Activated CD8-positive, alpha-beta memory T cell treated with anti-CD3 and anti-CD28 coated beads for 36 hours (primary cell): ENCODE measurements at regions not wholly inside any gene's neighbourhood (a gene's known extent, or its start where the extent isn't known, plus 50 kb on each side); places are given as distances from the start of the nearest gene placed in this dataset.

Source experiments
- CTCF ChIA-PET: fragments of 350-600 bp; sonication (Branson Sonifier 250); formaldehyde crosslinking; loops from one replicate; lab custom pipeline; 2021; ENCODE audit warnings: antibody characterized with exemption; lab: Charles Lee
- POLR2A ChIA-PET: fragments of 350-600 bp; sonication (Branson Sonifier 250); formaldehyde crosslinking; loops from one replicate; lab custom pipeline; 2021; ENCODE audit warnings: antibody characterized with exemption; lab: Charles Lee

DNA sequence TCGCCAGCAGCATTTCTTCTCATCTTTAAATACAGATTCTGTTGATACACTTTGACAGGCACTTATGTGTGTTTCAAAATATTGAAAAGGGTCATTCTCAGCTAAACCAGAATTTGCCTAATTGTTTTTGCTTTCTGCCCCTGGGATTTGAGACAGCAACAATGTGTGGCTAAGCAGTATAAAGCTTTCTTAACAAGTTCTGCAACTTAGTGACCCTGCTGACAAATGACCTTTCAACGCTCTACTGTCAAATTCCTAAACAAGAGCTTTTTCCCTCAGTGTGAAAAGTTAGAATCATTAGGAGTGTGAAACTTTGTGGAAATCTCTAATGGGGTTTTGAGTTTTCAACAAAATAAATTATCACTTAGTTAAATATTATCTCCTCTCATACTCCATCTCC, 414.6 kb downstream of the RFPL4B start:
- ChIA-PET POLR2A (no interaction called here), CTCF (no interaction called here)

DNA sequence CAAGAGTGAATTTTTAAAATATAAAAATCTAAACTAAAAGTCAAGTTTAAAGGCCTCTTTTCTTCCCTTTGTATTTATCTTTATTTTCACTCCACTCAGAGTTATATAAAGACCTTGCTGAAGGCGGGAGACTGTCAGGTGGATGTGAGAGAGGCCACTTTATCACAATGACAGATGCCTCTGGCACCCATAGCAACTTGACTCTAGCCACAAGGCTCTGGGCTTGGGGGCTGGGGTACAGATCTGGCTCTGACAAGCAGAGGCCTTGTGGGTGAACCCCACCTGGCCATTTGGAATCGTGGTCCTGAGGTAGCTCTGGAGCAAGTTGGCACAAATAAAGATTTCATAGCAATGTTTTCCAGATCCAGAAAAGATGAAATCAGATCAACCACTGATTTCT, 417.2 kb downstream of the RFPL4B start:
- CTCF ChIA-PET, result no interaction called here

DNA sequence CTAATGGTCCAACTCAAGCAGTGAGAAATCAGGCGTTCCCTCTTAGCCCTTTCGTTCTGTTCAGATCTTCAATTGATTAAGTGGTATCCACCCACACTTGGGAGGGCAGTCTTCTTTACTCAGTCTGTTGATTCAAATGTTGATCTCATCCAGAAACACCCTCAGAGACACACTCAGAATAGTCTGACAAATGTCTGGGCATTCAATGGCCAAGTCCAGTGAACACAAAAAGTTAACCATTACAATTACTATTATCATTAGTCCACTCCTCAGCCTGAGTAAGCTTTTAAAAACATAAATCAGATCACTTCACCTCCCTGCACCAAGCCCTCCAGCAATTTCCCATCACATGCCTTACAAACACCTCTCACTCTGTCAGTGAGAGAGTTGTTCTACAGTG, 423.2 kb downstream of the RFPL4B start:
- ChIA-PET CTCF (no interaction called here), POLR2A (no interaction called here)

More for the DNA sequence above, 417.2 kb downstream of the RFPL4B start:
- POLR2A ChIA-PET, result no interaction called here

DNA sequence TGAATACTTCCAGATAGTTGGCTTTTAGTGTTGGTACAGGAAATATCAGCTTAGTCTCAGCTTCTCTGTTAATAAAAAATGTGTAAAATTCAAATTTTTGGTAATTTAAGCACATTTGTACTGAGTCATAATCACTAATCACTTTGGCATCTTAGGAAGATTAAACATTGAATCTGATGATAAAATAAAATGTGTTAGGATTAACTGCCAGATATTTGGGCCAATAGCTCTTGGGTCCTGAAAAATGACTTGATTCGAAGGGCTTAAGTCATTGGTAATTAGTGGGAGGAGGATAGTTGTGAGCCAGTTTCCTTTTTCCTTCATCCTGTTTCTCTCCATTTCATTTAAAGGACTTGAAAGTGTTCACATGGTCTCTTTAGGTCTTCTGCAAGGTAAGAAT, 426.1 kb downstream of the RFPL4B start:
- POLR2A ChIA-PET, result no interaction called here
- CTCF ChIA-PET, result no interaction called here

DNA sequence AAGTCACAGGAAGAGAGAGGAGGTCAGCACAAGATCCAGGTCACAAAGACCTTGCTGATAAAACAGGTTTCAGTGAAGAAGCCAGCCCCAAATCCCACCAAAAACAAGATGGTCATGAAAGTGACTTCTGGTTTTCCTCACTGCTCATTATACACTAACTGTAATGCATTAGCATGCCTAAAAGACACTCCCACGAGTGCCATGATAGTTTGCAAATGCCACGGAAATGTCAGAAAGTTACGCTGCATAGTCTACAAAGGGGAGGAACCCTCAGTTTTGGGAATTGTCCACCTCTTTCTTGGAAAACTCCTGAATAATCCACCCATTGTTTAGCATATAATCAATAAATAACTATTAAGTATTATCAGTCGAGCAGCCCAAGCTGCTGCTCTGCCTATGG, 427.2 kb downstream of the RFPL4B start:
- ChIA-PET CTCF (no interaction called here), POLR2A (no interaction called here)

DNA sequence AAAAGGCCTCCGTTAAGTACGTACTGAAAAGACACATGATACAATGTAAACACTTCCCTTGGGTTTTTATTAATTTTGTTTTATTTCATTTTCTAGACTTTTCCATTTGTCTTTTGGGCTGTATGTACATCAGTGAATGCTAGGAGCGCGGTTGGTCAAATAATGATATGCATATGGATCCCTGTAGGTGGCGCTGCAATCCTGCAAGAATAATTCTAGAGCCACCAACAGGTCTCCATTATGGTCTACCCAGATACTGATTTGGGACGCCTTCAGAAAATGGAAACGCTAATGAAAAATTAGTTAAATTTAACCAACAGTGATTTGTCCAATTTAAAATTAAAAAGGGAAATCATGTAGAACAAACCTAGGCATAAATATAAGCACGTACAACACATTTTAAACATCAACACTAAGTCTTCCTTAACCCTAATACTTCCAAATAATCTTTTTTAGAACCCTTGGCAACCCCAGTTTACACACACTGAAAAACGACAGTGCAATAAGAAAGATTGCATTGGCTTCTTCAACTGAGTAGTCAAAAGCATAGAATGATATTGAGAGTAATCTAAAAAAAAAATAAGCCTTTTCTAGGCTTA, 433.5 kb downstream of the RFPL4B start:
- CTCF ChIA-PET, result no interaction called here

DNA sequence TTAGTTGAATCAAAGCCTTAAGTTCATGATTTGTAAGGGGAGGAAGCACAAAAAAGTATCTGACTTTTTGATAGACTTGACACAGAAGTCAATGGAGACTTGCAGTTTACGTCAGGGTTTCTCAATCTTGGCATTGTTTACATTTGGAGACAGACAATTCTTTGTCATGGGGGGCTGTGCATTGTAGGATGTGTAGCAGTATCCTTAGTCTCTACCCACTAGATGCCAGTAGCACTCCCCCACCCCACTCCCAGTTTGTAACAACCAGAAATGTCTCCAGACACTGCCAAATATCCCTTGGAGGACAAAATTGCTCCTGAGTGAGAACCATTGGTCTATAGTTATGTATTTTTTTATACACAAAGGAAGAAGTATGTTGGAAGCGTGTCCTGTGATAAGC, 434.1 kb downstream of the RFPL4B start:
- POLR2A ChIA-PET, result no interaction called here
- CTCF ChIA-PET, result no interaction called here

More for the DNA sequence above, 433.5 kb downstream of the RFPL4B start:
- POLR2A ChIA-PET, result no interaction called here

DNA sequence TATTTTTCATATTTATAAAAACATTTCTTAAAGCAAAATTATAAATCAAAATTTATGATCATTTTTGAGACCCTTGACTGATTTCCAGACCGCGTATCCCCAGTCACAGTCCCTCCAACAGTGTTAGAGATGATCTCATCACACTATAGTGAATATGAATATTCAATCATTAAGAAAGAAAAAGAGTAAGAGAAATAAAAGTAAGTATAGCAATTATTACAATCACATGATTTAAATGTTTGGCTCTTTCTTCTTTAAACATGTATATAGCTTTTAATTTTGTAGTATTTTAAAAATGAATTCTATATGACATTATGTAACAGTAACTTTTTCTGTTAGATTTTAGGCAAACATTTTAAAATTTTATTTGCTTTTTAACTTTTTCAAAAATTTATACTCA, 438.3 kb downstream of the RFPL4B start:
- ChIA-PET CTCF (no interaction called here), POLR2A (no interaction called here)

DNA sequence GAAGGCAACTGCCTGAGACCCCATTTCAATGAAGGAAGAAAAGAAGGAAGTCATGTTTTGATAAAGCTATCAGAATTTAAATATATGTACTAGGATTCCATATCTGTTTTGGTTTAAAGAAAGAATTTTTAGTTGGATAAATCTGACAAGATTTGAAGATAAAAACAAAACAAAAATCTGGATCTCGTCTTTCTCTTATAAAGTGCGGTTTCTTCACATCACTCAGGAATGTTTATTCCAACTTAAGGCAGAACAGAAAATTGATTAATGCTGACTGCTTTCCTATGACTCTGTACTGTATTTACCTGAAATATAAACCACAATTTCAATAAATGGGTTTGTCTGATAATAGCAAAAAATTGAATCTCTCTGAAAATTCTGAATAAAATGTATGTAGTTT, 439.7 kb downstream of the RFPL4B start:
- POLR2A ChIA-PET, result no interaction called here
- CTCF ChIA-PET, result no interaction called here

DNA sequence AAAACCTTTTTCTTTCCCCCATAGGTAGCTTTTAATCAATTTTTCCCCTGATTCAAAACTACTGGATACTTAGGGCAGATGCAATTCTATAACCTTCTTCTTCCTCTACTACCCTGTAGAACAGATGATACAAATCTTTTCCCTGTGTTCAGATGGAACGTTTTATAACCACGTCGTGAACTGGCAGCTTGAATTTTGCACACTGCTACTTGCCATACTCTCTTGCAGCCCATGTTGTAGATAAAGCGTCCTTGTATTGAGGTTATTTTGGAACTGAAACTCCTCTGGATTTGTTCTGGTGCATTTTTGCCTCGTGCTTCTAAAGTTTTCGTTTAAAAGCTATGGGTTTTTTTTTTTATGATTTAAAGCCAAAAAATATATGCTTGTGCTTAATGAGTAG, 440.2 kb downstream of the RFPL4B start:
- CTCF ChIA-PET, result no interaction called here
- POLR2A ChIA-PET, result no interaction called here

DNA sequence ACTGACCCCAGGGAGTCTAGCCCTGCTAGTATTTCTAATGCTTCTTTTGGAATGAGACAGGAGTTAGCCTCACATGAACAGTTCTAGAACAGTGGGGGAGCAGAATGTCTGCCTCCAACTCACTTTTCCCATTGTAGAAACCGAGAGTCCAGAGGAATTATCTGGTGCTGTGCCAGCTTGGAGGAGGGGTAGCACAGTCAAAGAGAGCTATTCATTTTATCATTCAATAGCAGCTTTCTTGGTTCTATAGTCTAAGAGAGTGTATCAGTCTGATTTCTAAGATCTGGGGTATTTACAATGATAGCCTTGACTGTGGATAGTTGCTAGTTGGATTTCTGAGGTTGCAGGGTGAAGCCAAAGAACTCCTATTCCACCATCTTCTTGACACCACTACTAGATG, 448.2 kb downstream of the RFPL4B start:
- POLR2A ChIA-PET, result no interaction called here
- CTCF ChIA-PET, result no interaction called here

DNA sequence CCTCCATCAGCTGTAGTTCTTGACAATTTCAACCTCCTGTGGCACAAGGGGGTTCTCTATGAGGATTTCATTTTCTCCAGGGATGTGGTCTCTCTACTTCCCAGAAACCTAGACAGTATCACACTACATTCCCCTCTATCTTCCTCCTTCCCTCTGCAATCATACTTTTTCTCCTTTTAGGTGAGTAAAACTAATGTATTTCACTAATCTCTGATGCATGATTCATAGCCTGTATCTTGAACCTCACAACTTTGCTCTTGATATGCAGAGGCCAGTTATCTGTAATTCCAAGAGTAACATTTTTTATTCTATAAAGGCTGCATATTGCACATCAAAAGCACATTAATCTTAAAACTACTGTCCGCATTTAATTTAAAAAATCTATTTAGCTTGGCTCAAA, 449.6 kb downstream of the RFPL4B start:
- POLR2A ChIA-PET, result no interaction called here
- CTCF ChIA-PET, result no interaction called here

DNA sequence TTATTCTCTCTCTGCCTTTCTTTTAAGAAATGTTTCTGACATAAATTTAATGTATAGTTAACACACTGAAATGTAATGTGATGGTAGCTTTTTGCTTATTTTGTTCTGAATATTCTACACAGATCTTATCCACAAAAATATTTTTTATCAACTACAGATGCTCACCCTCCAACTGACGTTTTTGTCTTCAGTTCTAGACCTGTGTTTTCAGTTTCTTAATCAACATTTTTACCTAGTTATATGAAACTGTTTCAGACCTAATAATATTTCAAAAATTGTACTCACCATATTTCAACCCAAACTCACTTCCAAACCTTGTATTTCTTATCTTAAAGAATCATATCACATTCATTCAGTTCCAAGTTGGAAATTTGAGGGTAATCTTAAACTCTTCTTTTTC, 452.8 kb downstream of the RFPL4B start:
- POLR2A ChIA-PET, result no interaction called here
- CTCF ChIA-PET, result no interaction called here

DNA sequence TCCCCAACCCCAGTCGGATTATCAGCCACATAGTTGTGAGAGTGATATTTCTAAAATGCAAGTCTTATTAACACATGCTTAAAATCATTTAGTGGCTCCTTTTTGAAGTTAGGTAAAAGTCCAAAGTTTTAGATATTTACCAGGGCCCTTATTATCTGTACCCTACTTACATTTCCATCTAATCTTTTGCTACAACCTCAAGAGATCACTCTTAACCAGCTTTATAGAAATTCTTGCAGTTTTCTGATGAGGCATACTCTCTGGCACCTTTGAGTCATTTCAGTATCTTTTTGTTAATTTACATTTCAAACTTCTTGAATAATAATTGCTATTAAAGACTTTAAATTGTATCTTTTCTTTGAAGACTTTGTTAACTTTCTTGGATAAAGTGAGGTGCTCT, 453.3 kb downstream of the RFPL4B start:
- ChIA-PET CTCF (no interaction called here), POLR2A (no interaction called here)

DNA sequence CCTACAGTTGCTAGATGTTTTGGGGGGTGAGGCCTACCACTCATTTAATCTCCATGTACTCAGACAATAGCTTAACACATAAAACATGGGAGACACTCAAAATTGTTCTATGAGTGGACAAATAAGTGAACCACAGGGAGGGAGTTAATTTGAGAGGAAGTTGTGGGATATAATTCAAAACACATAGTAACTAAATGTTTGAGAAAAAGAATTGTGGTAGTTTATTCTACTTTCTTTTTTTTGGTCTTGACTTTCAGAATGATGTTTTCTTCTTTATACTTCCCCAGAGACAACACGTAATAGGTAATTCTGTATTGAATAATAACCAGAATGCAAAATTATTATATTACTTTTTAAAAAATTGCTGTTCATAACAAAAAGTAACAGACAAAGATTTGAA, 453.8 kb downstream of the RFPL4B start:
- ChIA-PET CTCF (no interaction called here), POLR2A (no interaction called here)

DNA sequence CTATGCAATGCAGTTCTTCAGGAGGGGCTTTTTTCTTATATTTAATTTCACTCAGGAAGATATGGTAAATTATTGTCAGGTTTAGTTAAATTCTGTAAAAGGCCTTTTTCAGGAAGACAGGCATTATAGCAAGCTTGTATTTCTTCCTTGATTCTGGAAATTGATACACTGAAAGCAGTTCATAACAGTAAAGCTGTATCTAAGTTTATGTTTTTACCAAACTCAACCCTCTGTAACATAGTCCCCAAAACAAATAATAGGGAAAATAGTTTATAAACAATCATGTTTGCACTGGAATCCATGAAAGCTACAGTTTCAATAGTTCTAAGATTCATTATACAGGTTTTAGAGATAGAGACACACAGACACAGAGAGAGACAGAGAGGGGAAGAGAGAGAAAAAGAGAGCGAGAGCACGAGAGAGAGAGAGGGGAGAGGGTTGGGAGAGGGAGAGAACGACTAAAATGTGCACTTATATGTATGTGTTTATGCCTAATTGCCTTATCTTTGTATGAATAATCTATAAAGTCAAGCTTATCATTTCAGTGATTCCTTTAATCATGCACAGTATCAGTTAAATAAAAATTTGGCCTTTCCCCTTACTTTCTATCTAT, 454.4 kb downstream of the RFPL4B start:
- CTCF ChIA-PET, result no interaction called here
- POLR2A ChIA-PET, result no interaction called here

DNA sequence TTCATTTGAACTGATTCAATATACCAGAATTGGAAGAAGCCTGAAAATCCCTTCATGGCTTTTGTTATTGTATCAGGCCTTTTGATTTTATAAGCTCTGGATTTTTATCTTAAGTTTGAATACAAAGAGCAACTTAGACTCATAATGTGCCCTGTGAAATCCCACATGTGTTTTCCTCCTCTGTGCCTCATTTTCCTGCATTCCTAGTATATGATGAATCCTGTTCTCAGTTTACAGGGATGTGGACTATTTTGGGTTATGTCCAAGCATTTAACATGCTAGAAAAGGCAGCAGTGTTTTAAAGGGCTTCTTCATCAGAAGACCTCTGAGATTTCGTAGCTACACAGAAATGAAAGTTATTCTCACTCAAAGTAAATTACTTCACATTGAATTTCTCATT, 455.0 kb downstream of the RFPL4B start:
- POLR2A ChIA-PET, result no interaction called here
- CTCF ChIA-PET, result no interaction called here

DNA sequence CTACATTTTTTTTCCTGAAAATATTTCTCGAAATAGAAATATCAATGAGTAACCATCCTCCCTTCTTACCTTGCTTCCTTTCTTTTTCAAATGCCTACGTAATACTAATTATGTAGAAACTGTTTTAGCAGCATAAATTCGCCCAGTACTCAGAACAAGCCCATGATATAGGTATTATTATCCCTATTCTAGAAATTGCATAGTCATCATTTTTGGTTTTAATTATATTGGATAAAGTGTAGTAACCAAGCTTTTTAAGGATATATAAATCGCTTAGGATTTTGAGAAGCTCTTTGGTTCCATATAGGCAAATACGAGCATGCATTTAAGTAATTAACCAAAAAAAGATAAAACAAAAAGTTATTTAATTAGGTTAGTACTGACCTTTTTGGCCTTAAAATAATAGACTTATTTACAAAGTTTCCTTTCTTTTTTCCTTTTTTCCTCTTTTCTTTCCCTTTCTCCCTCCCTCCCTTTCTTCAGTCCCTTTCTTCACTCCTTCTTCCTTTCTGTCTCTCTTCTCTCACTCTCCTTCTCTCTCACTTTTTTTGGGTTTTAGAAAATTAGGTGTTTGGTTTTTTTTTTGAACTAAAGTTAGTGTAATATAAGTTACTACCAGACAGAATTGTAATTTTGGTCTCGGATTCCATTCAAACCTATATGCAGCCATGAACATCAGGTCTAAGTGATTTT, 457.7 kb downstream of the RFPL4B start:
- ChIA-PET POLR2A (no interaction called here), CTCF (no interaction called here)

DNA sequence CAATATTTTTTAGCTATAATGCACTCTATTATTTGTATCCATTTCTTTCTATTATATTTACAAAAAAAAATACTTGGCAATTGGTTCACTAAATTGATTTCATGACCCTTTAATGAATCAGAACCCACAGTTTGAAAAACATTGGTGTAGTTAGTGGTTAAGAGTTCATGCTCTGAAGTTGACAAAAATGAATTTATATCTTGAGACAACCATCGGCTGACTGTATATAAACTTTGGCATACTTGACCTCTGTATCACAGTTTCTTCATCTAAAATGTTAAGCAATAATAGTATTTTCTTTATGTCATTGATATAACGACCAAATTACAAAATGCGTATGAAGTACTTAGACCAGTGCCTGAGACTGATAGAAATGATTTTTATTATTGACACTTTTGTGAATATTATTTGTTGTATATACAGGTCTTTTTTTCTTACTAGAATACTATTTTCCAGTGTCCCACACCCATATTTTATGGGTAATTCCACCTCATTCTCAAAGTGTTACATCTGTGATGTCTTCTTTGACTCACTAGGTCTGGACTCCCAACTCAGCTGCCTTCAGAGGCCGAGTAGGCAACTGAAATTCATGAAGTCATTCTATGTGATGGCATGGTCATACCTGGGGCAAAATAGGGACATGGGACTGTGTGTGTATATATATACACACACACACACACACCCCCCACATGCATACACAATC, 459.2 kb downstream of the RFPL4B start:
- ChIA-PET POLR2A (no interaction called here), CTCF (no interaction called here)

DNA sequence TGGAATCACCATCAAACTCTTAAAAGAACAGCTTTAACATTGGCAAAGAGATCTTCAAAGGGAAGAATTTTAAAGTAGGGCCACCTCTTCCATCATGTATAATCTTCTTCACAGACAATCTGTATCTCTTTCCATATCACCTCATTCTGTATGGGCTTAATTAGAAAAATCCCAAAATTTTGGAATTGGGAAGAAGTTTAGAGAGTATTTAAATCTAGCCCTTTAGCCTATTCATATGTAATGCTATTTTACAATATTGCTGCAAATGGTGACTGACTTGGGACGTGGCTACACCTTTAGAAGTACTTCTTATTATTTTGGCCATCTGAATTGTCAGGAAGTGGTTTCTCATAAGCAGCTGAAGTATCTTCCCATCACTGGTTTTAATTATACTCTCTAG, 474.3 kb downstream of the RFPL4B start:
- POLR2A ChIA-PET, result no interaction called here
- CTCF ChIA-PET, result no interaction called here

DNA sequence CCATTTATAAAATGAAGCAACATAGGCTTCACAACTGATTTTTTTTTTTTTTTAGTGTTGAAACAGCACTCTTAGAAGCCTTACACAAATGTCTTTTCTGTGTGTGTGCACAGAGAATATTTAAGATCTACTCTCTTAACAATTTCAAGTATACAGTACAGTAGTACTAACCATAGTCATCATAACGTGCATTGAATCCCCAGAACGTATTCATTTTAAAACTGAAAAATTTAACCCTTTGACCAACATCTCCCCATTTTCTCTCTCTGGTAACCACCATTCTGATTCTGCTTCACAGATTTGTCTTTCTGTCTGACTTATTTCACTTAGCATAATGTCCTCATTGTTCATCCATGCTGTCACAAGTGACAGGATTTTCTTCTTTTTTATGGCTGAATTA, 475.6 kb downstream of the RFPL4B start:
- POLR2A ChIA-PET, result no interaction called here
- CTCF ChIA-PET, result no interaction called here
